RWPE1 (cell line): ENCODE measurements at regions not wholly inside any gene's neighbourhood (a gene's known extent, or its start where the extent isn't known, plus 50 kb on each side); places are given as distances from the start of the nearest gene placed in this dataset.

ENCODE experiments used
- CTCF ChIA-PET: fragments of 350-600 bp; sonication (Branson Sonifier 250); formaldehyde crosslinking; extraction: SDS; loops from one replicate; lab custom pipeline; 2021; lab: Yijun Ruan, JAX
- POLR2A ChIA-PET: fragments of 400-600 bp; formaldehyde crosslinking; extraction: SDS; loops from one replicate; lab custom pipeline; 2020; ENCODE audit warnings: antibody characterized with exemption; ENCODE audit not compliant: low non-redundant PET; lab: Yijun Ruan, JAX
- DNase-seq: peaks from one replicate; pipeline ENCODE4 v3.0.0; 2012; ENCODE audit warnings: low spot score
- H3K27ac ChIP-seq: fragments of 450-650 bp; 2 replicates; pipeline ENCODE4 v1.5.1; 2017
- CTCF ChIP-seq: fragments of 450-650 bp; conservative IDR thresholded peaks from 2 replicates; pipeline ENCODE4 v1.5.1; 2017; ENCODE audit warnings: low read depth, mild to moderate bottlenecking

DNA sequence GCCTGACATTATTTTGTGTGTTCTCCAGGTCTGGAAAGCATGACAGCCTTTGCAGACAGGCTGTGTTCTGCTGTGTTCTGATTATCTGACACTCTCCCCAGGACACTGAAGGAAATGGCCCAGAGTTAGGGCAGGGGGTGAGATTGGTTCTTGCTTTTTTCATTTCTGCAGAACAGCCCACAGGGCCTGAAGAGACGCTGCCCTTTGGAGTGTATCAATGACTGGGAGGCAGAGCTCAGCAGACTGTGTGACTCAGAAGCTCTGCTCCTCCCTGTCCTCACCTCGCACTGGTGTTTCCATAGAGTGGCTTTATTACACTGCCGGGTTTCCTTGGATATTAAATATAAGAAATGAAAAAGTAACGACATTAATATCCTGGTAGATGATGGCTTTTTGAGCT, 523.6 kb downstream of the NTRK3 start:
- DNase-seq, result no peak
- CTCF ChIA-PET, result no interaction called here
- TF ChIP-seq CTCF, result no peak
- H3K27ac ChIP-seq, result no peak overlapping the region
- POLR2A ChIA-PET, result no interaction called here

DNA sequence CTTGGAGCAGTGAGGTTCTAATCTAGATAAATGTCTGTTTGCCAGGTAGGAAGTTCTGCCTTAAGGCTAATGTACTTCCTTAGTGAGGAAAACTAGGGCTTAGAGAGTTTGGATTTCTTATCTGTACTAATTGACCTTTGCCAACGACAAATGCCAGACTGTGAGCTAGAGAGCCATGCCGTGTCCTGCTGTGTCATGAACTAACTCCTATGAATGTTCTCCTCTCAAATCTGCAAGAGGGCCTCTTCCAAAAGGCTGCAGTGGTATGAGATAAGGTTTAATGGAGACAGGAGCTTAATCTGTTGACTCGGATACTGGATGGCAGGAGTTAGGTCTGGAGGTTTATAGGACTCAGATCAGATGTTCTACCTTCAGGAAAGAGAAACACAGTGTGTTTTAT, 524.9 kb downstream of the NTRK3 start:
- H3K27ac ChIP-seq, result no peak overlapping the region
- ChIA-PET CTCF (no interaction called here), POLR2A (no interaction called here)
- no peak for DNase-seq
- no peak for TF ChIP-seq CTCF

DNA sequence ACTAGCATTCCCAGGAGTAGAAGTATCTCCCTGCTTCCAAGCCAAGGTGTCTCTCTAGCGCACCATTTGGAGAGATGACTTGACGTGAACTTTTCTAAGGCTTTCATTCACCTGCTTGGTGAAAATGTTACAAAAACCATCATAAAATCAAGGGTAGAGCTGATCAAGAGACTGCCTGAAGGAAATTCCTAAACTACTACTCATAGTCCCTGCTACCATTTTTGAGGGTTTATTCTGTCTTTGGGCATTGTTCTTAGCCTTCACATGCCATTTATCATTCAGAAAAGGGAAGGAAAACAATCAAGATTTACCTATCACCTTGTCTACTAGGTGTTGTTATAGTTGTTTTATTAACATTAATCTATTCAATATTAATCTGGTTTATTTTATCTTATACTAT, 525.8 kb downstream of the NTRK3 start:
- no peak overlapping the region for H3K27ac ChIP-seq
- TF ChIP-seq CTCF, result no peak
- ChIA-PET POLR2A (no interaction called here), CTCF (interaction anchor here (0.9 kb wide), 1 partner anchor 20 kb away, joined by 3 read pairs; no protein-coding TSS in a partner anchor)
- DNase-seq, result no peak

DNA sequence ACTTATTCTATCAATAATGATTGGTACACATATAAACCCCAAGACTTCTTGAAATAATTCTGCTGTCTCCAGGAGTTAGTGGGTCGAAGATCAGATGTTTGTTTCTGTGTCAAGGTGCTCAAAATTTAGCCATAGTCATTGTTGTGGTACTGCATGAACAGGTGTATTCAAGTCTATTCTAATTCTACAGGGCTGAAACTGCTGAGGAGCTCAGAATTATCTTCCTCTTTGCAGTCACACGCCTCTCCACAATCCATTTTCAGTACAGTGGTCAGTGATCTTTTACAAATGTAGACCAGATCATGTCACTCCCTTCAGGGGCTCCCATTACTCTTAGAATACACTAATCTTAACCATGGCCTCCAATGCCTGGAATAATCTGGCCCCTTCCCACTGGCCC, 527.5 kb downstream of the NTRK3 start:
- no peak for TF ChIP-seq CTCF
- H3K27ac ChIP-seq, result no peak overlapping the region
- no peak for DNase-seq
- ChIA-PET CTCF (interaction anchor here (0.7 kb wide), 1 partner anchor 178 kb away, joined by 5 read pairs; no protein-coding TSS in a partner anchor), POLR2A (no interaction called here)

DNA sequence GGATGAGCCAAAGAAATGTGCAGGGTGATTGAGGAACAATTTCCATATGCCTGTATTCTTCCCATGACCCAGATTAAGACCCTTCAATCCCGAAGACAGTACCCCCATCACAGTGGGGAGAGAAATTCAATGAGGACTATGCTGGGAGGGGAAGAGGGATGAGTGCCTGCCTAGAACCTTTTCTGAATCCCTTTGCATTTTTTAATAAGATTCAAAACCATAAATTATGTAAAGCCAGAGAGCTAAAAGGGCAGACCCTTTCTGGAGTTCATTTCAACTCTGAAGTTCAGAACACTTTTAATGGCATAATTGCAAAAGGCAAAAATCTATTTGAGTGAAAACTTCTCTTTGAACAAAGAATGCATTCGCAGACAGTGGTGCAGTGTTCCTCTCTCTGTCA, 529.5 kb downstream of the NTRK3 start:
- ChIA-PET CTCF (no interaction called here), POLR2A (no interaction called here)
- TF ChIP-seq CTCF, result no peak
- H3K27ac ChIP-seq, result no peak overlapping the region
- no peak for DNase-seq

DNA sequence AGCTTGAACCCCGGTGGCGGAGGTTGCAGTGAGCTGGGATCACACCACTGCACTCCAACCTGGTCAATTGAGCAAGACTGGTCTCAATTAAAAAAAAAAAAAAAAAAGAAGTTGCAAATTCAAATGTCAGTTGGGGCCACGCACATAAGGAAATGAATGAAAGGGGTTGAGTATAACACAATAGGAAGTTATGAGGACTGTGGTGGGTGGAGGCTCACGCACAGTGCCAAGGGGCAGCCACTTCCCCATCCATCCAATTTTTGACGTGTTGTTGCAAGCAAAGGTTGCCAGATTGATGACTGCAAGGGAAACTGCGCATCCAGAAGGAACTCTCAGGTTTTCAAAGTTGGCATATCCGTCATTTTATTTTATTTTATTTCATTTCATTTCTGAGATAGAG, 532.2 kb downstream of the NTRK3 start:
- POLR2A ChIA-PET, result no interaction called here
- H3K27ac ChIP-seq, result no peak overlapping the region
- TF ChIP-seq CTCF, result no peak
- DNase-seq, result no peak
- CTCF ChIA-PET, result interaction anchor here (0.6 kb wide), 2 partner anchors 747 to 1449 kb away, joined by 3 read pairs; no protein-coding TSS in a partner anchor
